COLO668 (cell line): ENCODE measurements at regions not wholly inside any gene's neighbourhood (a gene's known extent, or its start where the extent isn't known, plus 50 kb on each side); places are given as distances from the start of the nearest gene placed in this dataset.

Experiments
- DNase-seq: peaks from one replicate; lab custom pipeline; 2025; ENCODE audit not compliant: unreplicated experiment; lab: John Stamatoyannopoulos, UW

GRCh38 chr1:72568113-72568512 lies 285.8 kb upstream of the NEGR1 start:
- no peak for DNase-seq

GRCh38 chr1:72567521-72567920 lies 285.2 kb upstream of the NEGR1 start:
- no peak for DNase-seq

GRCh38 chr1:72564749-72565148 lies 282.4 kb upstream of the NEGR1 start:
- no peak for DNase-seq

- DNase-seq: no peak
Observed at GRCh38 chr1:72557446-72558049, 275.2 kb upstream of the NEGR1 start.

- DNase-seq: no peak
Observed at GRCh38 chr1:72547412-72547811, 265.1 kb upstream of the NEGR1 start.

- no peak for DNase-seq
Observed at GRCh38 chr1:72540674-72541073, 258.3 kb upstream of the NEGR1 start.

- DNase-seq: no peak
Observed at GRCh38 chr1:72535470-72535869, 253.1 kb upstream of the NEGR1 start.

GRCh38 chr1:72530646-72531045 lies 248.3 kb upstream of the NEGR1 start:
- no peak for DNase-seq

- no peak for DNase-seq
Observed at GRCh38 chr1:72526926-72527325, 244.6 kb upstream of the NEGR1 start.

GRCh38 chr1:72524021-72524420 lies 241.7 kb upstream of the NEGR1 start:
- no peak for DNase-seq

GRCh38 chr1:72521659-72522058 lies 239.3 kb upstream of the NEGR1 start:
- no peak for DNase-seq

GRCh38 chr1:72516826-72517225 lies 234.5 kb upstream of the NEGR1 start:
- DNase-seq: no peak

- no peak for DNase-seq
Observed at GRCh38 chr1:72516264-72516663, 233.9 kb upstream of the NEGR1 start.

- DNase-seq: no peak
Observed at GRCh38 chr1:72498371-72498770, 216.0 kb upstream of the NEGR1 start.

GRCh38 chr1:72489801-72490200 lies 207.5 kb upstream of the NEGR1 start:
- DNase-seq: no peak

- no peak for DNase-seq
Observed at GRCh38 chr1:72485801-72486200, 203.5 kb upstream of the NEGR1 start.

- DNase-seq: no peak
Observed at GRCh38 chr1:72483846-72484357, 201.6 kb upstream of the NEGR1 start.

- DNase-seq: no peak
Observed at GRCh38 chr1:72482736-72483413, 200.5 kb upstream of the NEGR1 start.

- DNase-seq: peak; percentile 43
Observed at GRCh38 chr1:72481420-72481970, 199.2 kb upstream of the NEGR1 start.

GRCh38 chr1:72466376-72466775 lies 184.0 kb upstream of the NEGR1 start:
- DNase-seq: no peak

- DNase-seq: no peak
Observed at GRCh38 chr1:72462186-72462905, 180.0 kb upstream of the NEGR1 start.

GRCh38 chr1:72442262-72442661 lies 159.9 kb upstream of the NEGR1 start:
- DNase-seq: no peak
